ENCODE measurements at regions not wholly inside any gene's neighbourhood (a gene's known extent, or its start where the extent isn't known, plus 50 kb on each side); places are given as distances from the start of the nearest gene placed in this dataset.

- 82 to 92% methylated on average over 1 of the region's 1 CpG for WGBS, 2 donors
- H3K27me3 ChIP-seq = no peaks in the 10 kb centered on the region
- no peak overlapping the region for H3K4me3 ChIP-seq
- H3K36me3 ChIP-seq = no peaks in the 10 kb centered on the region
- no peak overlapping the region for H3K27ac ChIP-seq
- no peaks in the 10 kb centered on the region for H3K9me3 ChIP-seq
- TF ChIP-seq EP300 (IDR thresholded peaks at IDR 0.05) = no peak
- no peak for TF ChIP-seq CTCF (IDR thresholded peaks at IDR 0.05)
- no peak for TF ChIP-seq POLR2AphosphoS5 (IDR thresholded peaks at IDR 0.05)
- no peak for TF ChIP-seq POLR2A (IDR thresholded peaks at IDR 0.05)
- DNase-seq (no peak), ATAC-seq (ENCODE audit: low FRiP score in 2 of 2) (no peak)
- no peaks in the 10 kb centered on the region for H3K4me1 ChIP-seq
Observed at GRCh38 chr1:192418552-192419285, 101.9 kb downstream of the RGS21 start.

- Histone ChIP-seq H3K4me3 (no peak overlapping the region), H3K4me1 (no peaks in the 10 kb centered on the region), H3K36me3 (no peaks in the 10 kb centered on the region), H3K27me3 (no peaks in the 10 kb centered on the region), H3K9me3 (peaks cover 0 to 7% (median 2%) of the 10 kb centered on the region in 4 donors), H3K27ac (no peak overlapping the region)
- ATAC-seq (ENCODE audit: low FRiP score in 2 of 2) = no peak
- DNase-seq = no peak
- WGBS, 2 donors = 60 to 74% methylated on average over 2 to 3 of the region's 3 CpGs
- TF ChIP-seq POLR2A (IDR thresholded peaks at IDR 0.05) (no peak), EP300 (IDR thresholded peaks at IDR 0.05) (no peak), CTCF (IDR thresholded peaks at IDR 0.05) (no peak), POLR2AphosphoS5 (IDR thresholded peaks at IDR 0.05) (no peak)
Observed at GRCh38 chr1:192430644-192431043, 113.9 kb downstream of the RGS21 start.

GRCh38 chr1:192435704-192436103, 118.9 kb downstream of the RGS21 start:
- Histone ChIP-seq H3K36me3 (no peaks in the 10 kb centered on the region), H3K27ac (no peak overlapping the region), H3K4me3 (no peak overlapping the region), H3K27me3 (no peaks in the 10 kb centered on the region), H3K9me3 (peaks cover 0 to 3% (median 1%) of the 10 kb centered on the region in 4 donors), H3K4me1 (no peaks in the 10 kb centered on the region)
- ATAC-seq (ENCODE audit: low FRiP score in 2 of 2) = no peak
- no peak for TF ChIP-seq POLR2A (IDR thresholded peaks at IDR 0.05)
- no peak for TF ChIP-seq EP300 (IDR thresholded peaks at IDR 0.05)
- TF ChIP-seq POLR2AphosphoS5 (IDR thresholded peaks at IDR 0.05) = no peak
- no peak for TF ChIP-seq CTCF (IDR thresholded peaks at IDR 0.05)
- 78 to 82% methylated on average over 4 of the region's 4 CpGs for WGBS, 2 donors
- no peak for DNase-seq

- DNase-seq = no peak
- Histone ChIP-seq H3K36me3 (no peaks in the 10 kb centered on the region), H3K27ac (no peak overlapping the region), H3K4me3 (no peak overlapping the region), H3K27me3 (no peaks in the 10 kb centered on the region), H3K9me3 (no peaks in the 10 kb centered on the region), H3K4me1 (no peaks in the 10 kb centered on the region)
- no peak for ATAC-seq (ENCODE audit: low FRiP score in 2 of 2)
- TF ChIP-seq CTCF (IDR thresholded peaks at IDR 0.05) = no peak
- WGBS, 2 donors = 80 to 82% methylated on average over 8 of the region's 8 CpGs
Observed at GRCh38 chr1:192436441-192437078, 119.8 kb downstream of the RGS21 start.

GRCh38 chr1:192438737-192439136, 121.9 kb downstream of the RGS21 start:
- TF ChIP-seq POLR2A (IDR thresholded peaks at IDR 0.05) = no peak
- no peak for TF ChIP-seq POLR2AphosphoS5 (IDR thresholded peaks at IDR 0.05)
- TF ChIP-seq CTCF (IDR thresholded peaks at IDR 0.05) = no peak
- no peak for TF ChIP-seq EP300 (IDR thresholded peaks at IDR 0.05)
- Histone ChIP-seq H3K36me3 (no peaks in the 10 kb centered on the region), H3K9me3 (no peaks in the 10 kb centered on the region), H3K27ac (no peak overlapping the region), H3K27me3 (no peaks in the 10 kb centered on the region), H3K4me3 (no peak overlapping the region), H3K4me1 (no peaks in the 10 kb centered on the region)
- ATAC-seq (ENCODE audit: low FRiP score in 2 of 2) (no peak), DNase-seq (no peak)
- 64 to 68% methylated on average over 3 of the region's 3 CpGs for WGBS, 2 donors

Data from upper lobe of left lung (tissue), 6 donors.